Daoy (cell line): ENCODE measurements at regions not wholly inside any gene's neighbourhood (a gene's known extent, or its start where the extent isn't known, plus 50 kb on each side); places are given as distances from the start of the nearest gene placed in this dataset.
"Not testable (repeated sequence)": the region's sequence is repeated elsewhere in the genome, so short reads cannot be mapped to it uniquely, and the experiment has no call there.

ENCODE experiments used
- DNase-seq: peaks from one replicate; pipeline ENCODE4 v3.0.0-alpha.2; 2015; ENCODE audit warnings: low read depth

- DNase-seq = no peak
Measured at GRCh38 chr13:110008816-110009215, 222.4 kb upstream of the IRS2 start.

GRCh38 chr13:110006304-110006703 lies 219.9 kb upstream of the IRS2 start:
- DNase-seq = peak; percentile 63

- no peak for DNase-seq
Measured at GRCh38 chr13:110005563-110005962, 219.2 kb upstream of the IRS2 start.

GRCh38 chr13:110004814-110005213 lies 218.4 kb upstream of the IRS2 start:
- no peak for DNase-seq

- no peak for DNase-seq
Measured at GRCh38 chr13:110001670-110002275, 215.4 kb upstream of the IRS2 start.

GRCh38 chr13:110000534-110001345 lies 214.4 kb upstream of the IRS2 start:
- DNase-seq = no peak

- DNase-seq = no peak
Measured at GRCh38 chr13:109999659-110000533, 213.5 kb upstream of the IRS2 start.

GRCh38 chr13:109998684-109999533 lies 212.5 kb upstream of the IRS2 start:
- DNase-seq = peak; percentile 80

GRCh38 chr13:109998037-109998436 lies 211.7 kb upstream of the IRS2 start:
- no peak for DNase-seq

GRCh38 chr13:109997056-109997595 lies 210.7 kb upstream of the IRS2 start:
- not testable (repeated sequence) for DNase-seq

GRCh38 chr13:109996404-109996960 lies 210.1 kb upstream of the IRS2 start:
- DNase-seq = no peak

GRCh38 chr13:109995578-109995977 lies 209.2 kb upstream of the IRS2 start:
- no peak for DNase-seq

GRCh38 chr13:109990296-109990695 lies 203.9 kb upstream of the IRS2 start:
- no peak for DNase-seq

GRCh38 chr13:109989686-109990085 lies 203.3 kb upstream of the IRS2 start:
- DNase-seq = no peak

- DNase-seq = peak; percentile 70
Measured at GRCh38 chr13:109989155-109989554, 202.8 kb upstream of the IRS2 start.

- DNase-seq = no peak
Measured at GRCh38 chr13:109986851-109987250, 200.5 kb upstream of the IRS2 start.

GRCh38 chr13:109985871-109986450 lies 199.6 kb upstream of the IRS2 start:
- DNase-seq = no peak

- DNase-seq = no peak
Measured at GRCh38 chr13:109983447-109983846, 197.1 kb upstream of the IRS2 start.

- DNase-seq = no peak
Measured at GRCh38 chr13:109981000-109981399, 194.6 kb upstream of the IRS2 start.

- not testable (repeated sequence) for DNase-seq
Measured at GRCh38 chr13:109979676-109980075, 193.3 kb upstream of the IRS2 start.
